SK-N-MC (cell line): ENCODE measurements at regions not wholly inside any gene's neighbourhood (a gene's known extent, or its start where the extent isn't known, plus 50 kb on each side); places are given as distances from the start of the nearest gene placed in this dataset.

Experiments
- EZH2 ChIP-seq: fragments of 200-600 bp; sonication (generic); IDR thresholded peaks from one replicate; pipeline ENCODE4 v1.6.1; 2017; ENCODE audit warnings: antibody characterized with exemption
- POLR2AphosphoS5 ChIP-seq: IDR thresholded peaks from 2 replicates; pipeline ENCODE4 v1.6.1; 2012; ENCODE audit warnings: mild to moderate bottlenecking, low read depth, low read length, borderline replicate concordance

- no peak for TF ChIP-seq POLR2AphosphoS5
- no peak for TF ChIP-seq EZH2
Observed at GRCh38 chr4:66805582-66805981, 739.7 kb downstream of the CENPC start.
